K562 (cell line): ENCODE measurements at regions not wholly inside any gene's neighbourhood (a gene's known extent, or its start where the extent isn't known, plus 50 kb on each side); places are given as distances from the start of the nearest gene placed in this dataset.
A peak's percentile ranks its signal among the peaks of the same experiment; 100 is the strongest.

Source experiments
- LCOR ChIP-seq: sonication (generic); formaldehyde crosslinking; IDR thresholded peaks from 2 replicates; pipeline ENCODE4 v1.8.0; 2022; ENCODE audit warnings: mild to moderate bottlenecking, missing genetic modification reagents
- SPI1 ChIP-seq: IDR thresholded peaks from 2 replicates; pipeline ENCODE4 v1.6.1; 2011; ENCODE audit warnings: low read depth, low read length, control low read depth, borderline replicate concordance
- SRF ChIP-seq, 2 experiments: fragments of 250-450, 450-650 bp in 1 of 2; sonication (Bioruptor Pico) in 1 of 2; sonication (generic) in 1 of 2; formaldehyde crosslinking; IDR thresholded peaks; 2 replicates each; pipeline versions ENCODE4 v1.5.0 to v1.5.1; 2020 to 2022; ENCODE audit warnings: mild to moderate bottlenecking in 1 of 2, missing genetic modification reagents in 1 of 2
- TF ChIP-seq, protein P1 (sequence below), 2 experiments: fragments of 450-650 bp in 1 of 2; sonication (generic) in 1 of 2; formaldehyde crosslinking in 1 of 2; IDR thresholded peaks in 1 of 2; conservative IDR thresholded peaks in 1 of 2; 2 replicates each; pipeline versions ENCODE4 v1.6.1 to v1.8.1; 2016 to 2023; ENCODE audit warnings: mild to moderate bottlenecking in 2 of 2, moderate library complexity in 2 of 2, inconsistent platforms in 1 of 2, missing genetic modification reagents in 1 of 2
- TF ChIP-seq, protein P2 (sequence below), 2 experiments: IDR thresholded peaks; 2 replicates each; pipeline ENCODE4 v1.6.1; 2011; ENCODE audit warnings: borderline replicate concordance in 1 of 2, control low read depth in 1 of 2, low read depth in 1 of 2, low read length in 1 of 2, mild to moderate bottlenecking in 1 of 2, mixed read lengths in 1 of 2, moderate library complexity in 1 of 2; ENCODE audit not compliant: insufficient read depth in 1 of 2, insufficient read length in 1 of 2, poor library complexity in 1 of 2, severe bottlenecking in 1 of 2; ENCODE audit errors: extremely low read depth in 1 of 2
- TF ChIP-seq, protein P3 (sequence below): sonication (generic); formaldehyde crosslinking; IDR thresholded peaks from 2 replicates; pipeline ENCODE4 v1.9.0; 2022; ENCODE audit warnings: mild to moderate bottlenecking, missing genetic modification reagents
- TF ChIP-seq, protein P4 (sequence below), 2 experiments: fragments of 450-650 bp in 1 of 2; sonication (generic) in 1 of 2; formaldehyde crosslinking in 1 of 2; IDR thresholded peaks; 2 replicates each; pipeline versions ENCODE4 v1.7.1 to v1.9.0; 2016 to 2022; ENCODE audit warnings: inconsistent platforms in 1 of 2, mild to moderate bottlenecking in 1 of 2, missing genetic modification reagents in 1 of 2
- TF ChIP-seq, protein P5 (sequence below): fragments of 450-650 bp; formaldehyde crosslinking; IDR thresholded peaks from 2 replicates; pipeline ENCODE4 v1.4.0; 2020; ENCODE audit warnings: mild to moderate bottlenecking, moderate library complexity
- TF ChIP-seq, protein P6 (sequence below): conservative IDR thresholded peaks from 2 replicates; pipeline ENCODE4 v1.6.1; 2011; ENCODE audit warnings: low read depth, mild to moderate bottlenecking, low read length; ENCODE audit not compliant: control insufficient read depth

DNA sequence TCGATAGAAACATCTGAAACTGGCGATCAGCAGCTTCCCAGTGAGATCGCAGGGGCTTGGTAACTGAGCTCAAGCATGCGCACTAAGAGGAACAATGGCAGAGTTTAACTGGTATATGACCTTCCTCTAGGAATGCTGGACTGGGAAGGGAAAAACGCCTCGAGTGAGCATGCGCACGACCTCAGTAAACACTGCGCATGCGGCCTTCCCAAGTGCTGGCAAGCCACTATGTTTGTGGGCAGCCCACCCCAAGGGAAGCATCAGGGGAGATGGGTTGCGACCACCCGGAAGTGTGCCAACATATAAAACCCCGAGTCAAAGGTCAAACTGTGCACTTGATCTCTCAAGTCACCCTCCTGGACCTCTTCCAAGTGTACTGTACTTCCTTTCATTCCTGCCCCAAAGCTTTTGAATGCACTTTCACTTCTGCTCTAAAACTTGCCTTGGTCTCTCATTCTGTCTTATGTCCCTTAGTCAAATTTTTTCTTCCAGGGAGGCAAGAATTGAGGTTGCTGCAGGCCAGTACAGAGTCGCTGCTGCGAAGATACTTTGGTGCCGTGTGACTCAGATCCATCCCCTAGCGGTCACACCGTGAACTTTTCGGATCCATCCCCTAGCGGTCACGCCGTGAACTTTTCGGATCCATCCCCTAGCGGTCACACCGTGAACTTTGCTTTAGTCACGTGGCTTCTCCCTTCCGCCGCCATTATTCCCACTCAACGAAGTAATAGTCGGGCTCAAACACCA, 243.3 kb downstream of the FAM43A start (continued):
- TF ChIP-seq, protein P1, sequence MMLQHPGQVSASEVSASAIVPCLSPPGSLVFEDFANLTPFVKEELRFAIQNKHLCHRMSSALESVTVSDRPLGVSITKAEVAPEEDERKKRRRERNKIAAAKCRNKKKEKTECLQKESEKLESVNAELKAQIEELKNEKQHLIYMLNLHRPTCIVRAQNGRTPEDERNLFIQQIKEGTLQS (IDR thresholded peaks at IDR 0.05), result peak; percentile 58
- TF ChIP-seq, protein P1 (CRISPR knock-in tag; conservative IDR thresholded peaks at IDR 0.05), result no peak
- TF ChIP-seq, protein P2, sequence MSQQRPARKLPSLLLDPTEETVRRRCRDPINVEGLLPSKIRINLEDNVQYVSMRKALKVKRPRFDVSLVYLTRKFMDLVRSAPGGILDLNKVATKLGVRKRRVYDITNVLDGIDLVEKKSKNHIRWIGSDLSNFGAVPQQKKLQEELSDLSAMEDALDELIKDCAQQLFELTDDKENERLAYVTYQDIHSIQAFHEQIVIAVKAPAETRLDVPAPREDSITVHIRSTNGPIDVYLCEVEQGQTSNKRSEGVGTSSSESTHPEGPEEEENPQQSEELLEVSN (IDR thresholded peaks at IDR 0.05; ENCODE audit: borderline replicate concordance in 1 of 2, extremely low read depth in 1 of 2, insufficient read depth in 1 of 2, insufficient read length in 1 of 2, low read depth in 1 of 2, low read length in 1 of 2, poor library complexity in 1 of 2, severe bottlenecking in 1 of 2), result peak; percentile 54 to 86
- TF ChIP-seq LCOR (CRISPR knock-in tag) (peak; percentile 76), SPI1 (no peak), SRF (CRISPR knock-in tag; IDR thresholded peaks at IDR 0.05) (no peak)
- TF ChIP-seq, protein P3, sequence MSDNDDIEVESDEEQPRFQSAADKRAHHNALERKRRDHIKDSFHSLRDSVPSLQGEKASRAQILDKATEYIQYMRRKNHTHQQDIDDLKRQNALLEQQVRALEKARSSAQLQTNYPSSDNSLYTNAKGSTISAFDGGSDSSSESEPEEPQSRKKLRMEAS (CRISPR knock-in tag), result peak; percentile 48; the same call in 1 of the 2 replicates
- TF ChIP-seq, protein P4, sequence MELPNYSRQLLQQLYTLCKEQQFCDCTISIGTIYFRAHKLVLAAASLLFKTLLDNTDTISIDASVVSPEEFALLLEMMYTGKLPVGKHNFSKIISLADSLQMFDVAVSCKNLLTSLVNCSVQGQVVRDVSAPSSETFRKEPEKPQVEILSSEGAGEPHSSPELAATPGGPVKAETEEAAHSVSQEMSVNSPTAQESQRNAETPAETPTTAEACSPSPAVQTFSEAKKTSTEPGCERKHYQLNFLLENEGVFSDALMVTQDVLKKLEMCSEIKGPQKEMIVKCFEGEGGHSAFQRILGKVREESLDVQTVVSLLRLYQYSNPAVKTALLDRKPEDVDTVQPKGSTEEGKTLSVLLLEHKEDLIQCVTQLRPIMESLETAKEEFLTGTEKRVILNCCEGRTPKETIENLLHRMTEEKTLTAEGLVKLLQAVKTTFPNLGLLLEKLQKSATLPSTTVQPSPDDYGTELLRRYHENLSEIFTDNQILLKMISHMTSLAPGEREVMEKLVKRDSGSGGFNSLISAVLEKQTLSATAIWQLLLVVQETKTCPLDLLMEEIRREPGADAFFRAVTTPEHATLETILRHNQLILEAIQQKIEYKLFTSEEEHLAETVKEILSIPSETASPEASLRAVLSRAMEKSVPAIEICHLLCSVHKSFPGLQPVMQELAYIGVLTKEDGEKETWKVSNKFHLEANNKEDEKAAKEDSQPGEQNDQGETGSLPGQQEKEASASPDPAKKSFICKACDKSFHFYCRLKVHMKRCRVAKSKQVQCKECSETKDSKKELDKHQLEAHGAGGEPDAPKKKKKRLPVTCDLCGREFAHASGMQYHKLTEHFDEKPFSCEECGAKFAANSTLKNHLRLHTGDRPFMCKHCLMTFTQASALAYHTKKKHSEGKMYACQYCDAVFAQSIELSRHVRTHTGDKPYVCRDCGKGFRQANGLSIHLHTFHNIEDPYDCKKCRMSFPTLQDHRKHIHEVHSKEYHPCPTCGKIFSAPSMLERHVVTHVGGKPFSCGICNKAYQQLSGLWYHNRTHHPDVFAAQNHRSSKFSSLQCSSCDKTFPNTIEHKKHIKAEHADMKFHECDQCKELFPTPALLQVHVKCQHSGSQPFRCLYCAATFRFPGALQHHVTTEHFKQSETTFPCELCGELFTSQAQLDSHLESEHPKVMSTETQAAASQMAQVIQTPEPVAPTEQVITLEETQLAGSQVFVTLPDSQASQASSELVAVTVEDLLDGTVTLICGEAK (IDR thresholded peaks at IDR 0.05), result no peak
- TF ChIP-seq, protein P4 (CRISPR knock-in tag; IDR thresholded peaks at IDR 0.05), result 0 out of 2 replicates have a peak, but pooled peaks have one; percentile 27
- TF ChIP-seq, protein P5, sequence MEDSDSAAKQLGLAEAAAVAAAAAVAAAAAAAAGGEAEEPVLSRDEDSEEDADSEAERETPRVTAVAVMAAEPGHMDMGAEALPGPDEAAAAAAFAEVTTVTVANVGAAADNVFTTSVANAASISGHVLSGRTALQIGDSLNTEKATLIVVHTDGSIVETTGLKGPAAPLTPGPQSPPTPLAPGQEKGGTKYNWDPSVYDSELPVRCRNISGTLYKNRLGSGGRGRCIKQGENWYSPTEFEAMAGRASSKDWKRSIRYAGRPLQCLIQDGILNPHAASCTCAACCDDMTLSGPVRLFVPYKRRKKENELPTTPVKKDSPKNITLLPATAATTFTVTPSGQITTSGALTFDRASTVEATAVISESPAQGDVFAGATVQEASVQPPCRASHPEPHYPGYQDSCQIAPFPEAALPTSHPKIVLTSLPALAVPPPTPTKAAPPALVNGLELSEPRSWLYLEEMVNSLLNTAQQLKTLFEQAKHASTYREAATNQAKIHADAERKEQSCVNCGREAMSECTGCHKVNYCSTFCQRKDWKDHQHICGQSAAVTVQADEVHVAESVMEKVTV (CRISPR knock-in tag), result no peak
- TF ChIP-seq, protein P6, sequence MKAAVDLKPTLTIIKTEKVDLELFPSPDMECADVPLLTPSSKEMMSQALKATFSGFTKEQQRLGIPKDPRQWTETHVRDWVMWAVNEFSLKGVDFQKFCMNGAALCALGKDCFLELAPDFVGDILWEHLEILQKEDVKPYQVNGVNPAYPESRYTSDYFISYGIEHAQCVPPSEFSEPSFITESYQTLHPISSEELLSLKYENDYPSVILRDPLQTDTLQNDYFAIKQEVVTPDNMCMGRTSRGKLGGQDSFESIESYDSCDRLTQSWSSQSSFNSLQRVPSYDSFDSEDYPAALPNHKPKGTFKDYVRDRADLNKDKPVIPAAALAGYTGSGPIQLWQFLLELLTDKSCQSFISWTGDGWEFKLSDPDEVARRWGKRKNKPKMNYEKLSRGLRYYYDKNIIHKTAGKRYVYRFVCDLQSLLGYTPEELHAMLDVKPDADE, result no peak
